ENCODE measurements at regions not wholly inside any gene's neighbourhood (a gene's known extent, or its start where the extent isn't known, plus 50 kb on each side); places are given as distances from the start of the nearest gene placed in this dataset.

- intact Hi-C loops (cut with DNase I) = no loop called here
- TF ChIP-seq CTCF (IDR thresholded peaks at IDR 0.05) = no peak
- H3K9ac ChIP-seq (ENCODE audit: low read depth in 2 of 2, low read length in 2 of 2) = no peak overlapping the region
- H3K4me3 ChIP-seq = no peak overlapping the region
- H3K4me1 ChIP-seq = no peaks in the 10 kb centered on the region
- H3K27ac ChIP-seq = no peak overlapping the region
- no peak for DNase-seq
- H3K27me3 ChIP-seq = no peaks in the 10 kb centered on the region
- no peaks in the 10 kb centered on the region for H3K9me3 ChIP-seq
- H3K36me3 ChIP-seq = no peaks in the 10 kb centered on the region
Observed at GRCh38 chr12:59867689-59868088, 271.9 kb downstream of the SLC16A7 start.

- Histone ChIP-seq H3K4me1 (no peaks in the 10 kb centered on the region), H3K36me3 (no peaks in the 10 kb centered on the region), H3K27ac (no peak overlapping the region), H3K9ac (ENCODE audit: low read depth in 2 of 2, low read length in 2 of 2) (no peak overlapping the region), H3K9me3 (no peaks in the 10 kb centered on the region), H3K27me3 (no peaks in the 10 kb centered on the region), H3K4me3 (no peak overlapping the region)
- no peak for DNase-seq
- intact Hi-C loops (cut with DNase I) = no loop called here
- TF ChIP-seq CTCF (IDR thresholded peaks at IDR 0.05) = no peak
Observed at GRCh38 chr12:59871779-59872178, 275.9 kb downstream of the SLC16A7 start.

GRCh38 chr12:59873136-59873535 lies 277.3 kb downstream of the SLC16A7 start:
- H3K36me3 ChIP-seq = no peaks in the 10 kb centered on the region
- H3K9ac ChIP-seq (ENCODE audit: low read depth in 2 of 2, low read length in 2 of 2) = no peak overlapping the region
- no peak for DNase-seq
- intact Hi-C loops (cut with DNase I) = no loop called here
- no peak overlapping the region for H3K4me3 ChIP-seq
- no peaks in the 10 kb centered on the region for H3K4me1 ChIP-seq
- no peak for TF ChIP-seq CTCF (IDR thresholded peaks at IDR 0.05)
- H3K27me3 ChIP-seq = no peaks in the 10 kb centered on the region
- H3K9me3 ChIP-seq = no peaks in the 10 kb centered on the region
- no peak overlapping the region for H3K27ac ChIP-seq

GRCh38 chr12:59874781-59875180 lies 279.0 kb downstream of the SLC16A7 start:
- no peaks in the 10 kb centered on the region for H3K27me3 ChIP-seq
- H3K27ac ChIP-seq = no peak overlapping the region
- intact Hi-C loops (cut with DNase I) = no loop called here
- H3K36me3 ChIP-seq = no peaks in the 10 kb centered on the region
- no peak for TF ChIP-seq CTCF (IDR thresholded peaks at IDR 0.05)
- H3K9ac ChIP-seq (ENCODE audit: low read depth in 2 of 2, low read length in 2 of 2) = no peak overlapping the region
- no peak overlapping the region for H3K4me3 ChIP-seq
- no peaks in the 10 kb centered on the region for H3K9me3 ChIP-seq
- no peak for DNase-seq
- H3K4me1 ChIP-seq = no peaks in the 10 kb centered on the region

GRCh38 chr12:59886131-59886733 lies 290.4 kb downstream of the SLC16A7 start:
- no peak for TF ChIP-seq CTCF (IDR thresholded peaks at IDR 0.05)

More at GRCh38 chr12:59886131-59886733, 290.4 kb downstream of the SLC16A7 start:
- H3K4me1 ChIP-seq = no peaks in the 10 kb centered on the region
- no peak overlapping the region for H3K9ac ChIP-seq (ENCODE audit: low read depth in 2 of 2, low read length in 2 of 2)
- H3K36me3 ChIP-seq = no peaks in the 10 kb centered on the region
- H3K27me3 ChIP-seq = no peaks in the 10 kb centered on the region
- no peaks in the 10 kb centered on the region for H3K9me3 ChIP-seq
- no peak overlapping the region for H3K4me3 ChIP-seq
- no peak for DNase-seq
- H3K27ac ChIP-seq = no peak overlapping the region
- intact Hi-C loops (cut with DNase I) = no loop called here

Measured in colonic mucosa (tissue), 4 donors.